ENCODE measurements at regions not wholly inside any gene's neighbourhood (a gene's known extent, or its start where the extent isn't known, plus 50 kb on each side); places are given as distances from the start of the nearest gene placed in this dataset.

DNA sequence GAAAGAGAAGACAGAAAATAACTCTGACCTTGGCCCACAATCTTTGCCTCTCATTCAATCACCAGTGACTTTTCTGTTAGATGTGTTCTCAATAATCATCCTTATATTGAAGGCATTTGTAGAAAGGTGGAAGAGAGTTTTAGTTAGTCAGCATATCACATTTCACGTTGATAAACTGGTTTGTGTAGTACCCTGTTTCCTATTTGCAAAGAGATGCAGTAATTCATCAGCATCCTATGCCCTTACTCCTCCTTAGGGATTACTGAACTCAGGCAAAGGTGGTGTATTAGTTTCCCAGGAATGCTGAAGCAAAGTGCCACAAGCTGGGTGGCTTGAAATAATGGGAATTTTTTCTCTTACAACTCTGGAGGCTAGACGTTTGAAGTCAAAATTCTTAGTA is 145.0 kb downstream of the SPP2 start:
- DNase-seq: no peak
- H3K4me1 Mint-ChIP-seq: no peaks in the 10 kb centered on the region
- H3K27ac Mint-ChIP-seq: no peak overlapping the region
- H3K27me3 Mint-ChIP-seq: peaks cover 3% of the 10 kb centered on the region
- peaks cover 2% of the 10 kb centered on the region for H3K9me3 Mint-ChIP-seq
- no peak overlapping the region for H3K4me3 Mint-ChIP-seq
- H3K36me3 Mint-ChIP-seq: no peaks in the 10 kb centered on the region

DNA sequence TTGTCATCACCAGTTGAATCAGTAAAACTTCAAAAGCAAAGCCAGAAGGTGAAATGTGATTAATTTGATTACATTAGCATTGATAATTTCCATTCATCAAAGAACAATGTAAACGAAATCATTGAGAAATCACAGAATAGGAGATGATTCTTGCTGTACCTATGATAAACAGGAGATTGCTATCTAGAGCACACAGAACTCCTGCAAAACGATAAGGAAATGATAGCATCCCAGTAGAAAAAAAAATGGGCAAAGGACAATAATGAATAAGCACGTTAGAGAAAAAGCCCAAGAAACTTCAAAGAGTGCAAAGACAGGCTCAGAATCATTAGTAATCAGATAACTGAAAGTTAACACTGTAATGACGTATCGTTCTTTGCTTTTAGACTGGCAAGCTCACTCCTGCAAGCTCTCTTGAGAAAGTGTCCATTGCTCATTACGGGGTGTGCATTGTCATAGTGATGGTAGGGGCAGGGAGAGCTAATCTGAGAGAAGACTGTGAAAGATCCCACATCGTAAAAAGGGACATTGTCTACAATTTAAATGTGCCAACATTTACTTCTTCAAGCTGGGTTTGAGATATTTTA is 143.6 kb downstream of the SPP2 start:
- no peak overlapping the region for H3K27ac Mint-ChIP-seq
- DNase-seq: no peak
- peaks cover 2% of the 10 kb centered on the region for H3K9me3 Mint-ChIP-seq
- H3K36me3 Mint-ChIP-seq: no peaks in the 10 kb centered on the region
- peaks cover 3% of the 10 kb centered on the region for H3K27me3 Mint-ChIP-seq
- H3K4me1 Mint-ChIP-seq: no peaks in the 10 kb centered on the region
- H3K4me3 Mint-ChIP-seq: no peak overlapping the region

DNA sequence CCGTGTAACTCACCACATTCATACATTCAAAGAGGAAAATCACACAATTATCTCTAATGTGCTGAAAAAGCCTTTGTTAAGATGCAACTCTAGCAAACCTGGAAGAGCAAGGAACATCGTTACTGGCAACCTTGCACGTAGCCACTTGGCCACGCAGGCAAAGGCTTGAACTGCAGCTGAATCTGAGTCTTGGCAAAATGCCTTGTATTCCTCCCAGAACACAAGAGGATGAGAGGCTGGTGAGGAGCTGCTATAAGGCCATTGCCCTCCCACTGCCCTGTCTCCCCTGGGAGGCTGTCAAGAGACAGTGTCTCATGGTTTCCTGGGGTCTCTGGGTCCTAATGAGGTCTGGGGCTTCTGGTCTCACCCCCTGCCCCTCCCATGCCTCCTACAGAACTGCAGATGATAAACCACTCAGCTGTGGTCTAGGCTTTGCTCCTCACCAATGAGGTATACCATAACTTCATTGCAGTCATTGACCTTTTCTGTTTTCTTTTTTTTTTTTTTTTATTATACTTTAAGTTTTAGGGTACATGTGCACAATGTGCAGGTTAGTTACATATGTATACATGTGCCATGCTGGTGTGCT is 141.4 kb downstream of the SPP2 start:
- Mint-ChIP-seq H3K27ac (no peak overlapping the region), H3K9me3 (peaks cover 4% of the 10 kb centered on the region), H3K36me3 (no peaks in the 10 kb centered on the region), H3K4me1 (peaks cover 2% of the 10 kb centered on the region), H3K27me3 (peaks cover 3% of the 10 kb centered on the region), H3K4me3 (no peak overlapping the region)
- DNase-seq: no peak

DNA sequence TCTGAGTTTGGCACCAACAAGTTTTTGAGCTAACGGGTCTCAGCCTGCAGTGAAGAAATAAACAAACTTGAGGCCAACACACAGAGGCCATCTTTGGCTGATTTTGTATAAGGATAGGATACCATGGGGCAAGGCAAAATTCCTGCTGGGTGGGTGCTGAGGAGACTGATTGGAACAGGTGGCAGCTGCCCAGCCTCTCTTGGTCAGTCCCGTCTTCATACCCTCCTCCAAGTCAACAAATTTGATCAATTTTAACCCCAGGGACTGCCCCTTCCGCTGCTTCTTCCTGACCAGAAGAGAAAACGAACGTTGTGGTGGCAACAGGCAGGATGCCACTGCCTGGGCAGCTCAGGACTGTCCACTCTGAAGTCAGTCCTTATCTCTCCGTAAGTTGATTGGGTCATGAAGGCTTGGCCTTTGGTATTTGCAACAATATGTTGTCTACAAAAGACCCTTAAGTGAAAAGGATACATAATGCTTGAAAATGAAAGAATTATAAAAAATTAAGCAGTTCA is 139.3 kb downstream of the SPP2 start:
- peaks cover 2% of the 10 kb centered on the region for H3K27me3 Mint-ChIP-seq
- no peak for DNase-seq
- H3K36me3 Mint-ChIP-seq: no peaks in the 10 kb centered on the region
- peaks cover 6% of the 10 kb centered on the region for H3K9me3 Mint-ChIP-seq
- H3K27ac Mint-ChIP-seq: no peak overlapping the region
- no peak overlapping the region for H3K4me3 Mint-ChIP-seq
- peaks cover 3% of the 10 kb centered on the region for H3K4me1 Mint-ChIP-seq

DNA sequence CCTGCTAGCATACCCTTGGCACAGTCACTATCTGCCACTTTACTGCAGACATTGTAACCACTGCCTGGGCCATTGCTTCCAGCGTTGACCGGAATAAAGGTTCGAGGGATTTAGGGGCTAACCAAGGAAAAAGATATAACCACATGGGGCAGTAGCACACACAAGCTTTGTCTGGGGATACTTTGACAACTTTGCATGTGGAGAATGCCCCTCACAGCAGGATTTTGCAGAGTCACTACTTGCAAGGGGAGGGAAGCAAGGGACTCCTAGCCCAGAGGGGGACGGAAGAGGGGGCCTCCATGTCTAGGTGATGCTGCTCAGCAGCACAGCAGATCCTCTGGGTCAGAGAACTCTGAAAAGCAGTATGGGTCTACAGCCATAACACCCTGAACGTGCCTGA is 138.7 kb downstream of the SPP2 start:
- Mint-ChIP-seq H3K36me3 (no peaks in the 10 kb centered on the region), H3K4me3 (no peak overlapping the region), H3K27me3 (no peaks in the 10 kb centered on the region), H3K27ac (no peak overlapping the region), H3K4me1 (peaks cover 3% of the 10 kb centered on the region), H3K9me3 (peaks cover 6% of the 10 kb centered on the region)
- DNase-seq: no peak

DNA sequence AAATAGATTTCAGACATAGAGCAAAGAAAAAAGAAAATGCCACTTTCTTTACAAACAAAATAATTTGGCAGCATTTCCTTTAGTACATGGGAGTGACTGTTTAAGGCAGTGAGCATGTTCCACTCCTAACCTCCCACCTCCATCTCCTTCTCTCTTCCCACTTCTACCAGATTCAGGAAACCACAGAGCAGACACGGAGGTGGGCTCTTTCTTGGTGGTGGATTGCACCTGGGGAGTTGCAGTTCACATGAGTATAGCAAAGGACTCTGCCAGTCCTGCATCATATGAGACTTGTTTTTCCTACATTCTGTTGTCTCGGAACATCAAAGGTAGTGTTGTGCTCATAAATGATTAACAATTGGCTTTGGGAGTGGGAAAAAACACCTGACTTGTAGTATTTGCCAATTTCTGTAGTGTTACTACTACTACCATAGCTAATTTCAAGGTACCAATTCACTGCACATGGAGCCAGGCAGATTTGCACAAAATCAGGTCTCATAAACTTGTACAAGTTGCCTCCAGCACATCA is 137.2 kb downstream of the SPP2 start:
- no peak overlapping the region for H3K27ac Mint-ChIP-seq
- DNase-seq: no peak
- H3K4me3 Mint-ChIP-seq: no peak overlapping the region
- peaks cover 4% of the 10 kb centered on the region for H3K9me3 Mint-ChIP-seq
- H3K36me3 Mint-ChIP-seq: no peaks in the 10 kb centered on the region
- H3K27me3 Mint-ChIP-seq: peaks cover 4% of the 10 kb centered on the region
- H3K4me1 Mint-ChIP-seq: peaks cover 3% of the 10 kb centered on the region

DNA sequence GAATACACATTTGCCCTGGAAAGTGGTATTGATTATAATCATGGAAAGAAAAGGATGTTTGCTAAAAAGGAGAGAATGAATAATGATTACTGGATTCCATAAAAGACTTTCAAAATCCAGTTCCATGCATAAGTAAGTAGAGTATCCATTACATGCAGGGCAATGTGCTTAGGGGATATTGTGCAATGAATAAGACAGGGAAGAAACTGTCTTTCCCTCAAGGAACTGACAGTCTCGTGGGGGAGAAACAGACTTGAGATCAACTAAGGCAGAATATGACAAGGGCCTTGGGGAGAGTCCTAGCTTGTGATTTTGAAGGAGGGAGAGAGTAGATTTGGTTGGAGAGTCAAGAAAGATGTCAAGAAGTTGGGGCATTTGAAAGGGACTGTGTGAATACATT is 130.6 kb downstream of the SPP2 start:
- Mint-ChIP-seq H3K27me3 (peaks cover 4% of the 10 kb centered on the region), H3K4me1 (no peaks in the 10 kb centered on the region), H3K36me3 (no peaks in the 10 kb centered on the region), H3K9me3 (no peaks in the 10 kb centered on the region), H3K27ac (no peak overlapping the region), H3K4me3 (no peak overlapping the region)
- DNase-seq: no peak

DNA sequence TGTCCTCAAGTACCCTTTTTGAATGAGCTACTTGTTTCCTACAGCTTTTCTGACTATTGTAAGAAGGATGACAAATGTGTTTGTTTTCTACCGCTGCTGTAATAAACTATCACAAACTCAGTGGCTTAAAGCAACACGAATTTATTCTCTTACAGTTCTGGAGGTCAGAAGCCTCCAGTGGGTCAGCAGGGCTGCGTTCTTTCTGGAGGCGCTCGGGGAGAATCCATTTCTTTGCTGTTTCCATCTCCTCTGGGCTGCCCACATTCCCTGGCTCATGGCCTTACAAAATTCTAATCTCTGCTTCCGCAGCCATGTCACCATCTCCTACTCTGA is 128.5 kb downstream of the SPP2 start:
- Mint-ChIP-seq H3K4me3 (no peak overlapping the region), H3K9me3 (no peaks in the 10 kb centered on the region), H3K27me3 (peaks cover 4% of the 10 kb centered on the region), H3K4me1 (no peaks in the 10 kb centered on the region), H3K36me3 (no peaks in the 10 kb centered on the region), H3K27ac (no peak overlapping the region)
- no peak for DNase-seq

DNA sequence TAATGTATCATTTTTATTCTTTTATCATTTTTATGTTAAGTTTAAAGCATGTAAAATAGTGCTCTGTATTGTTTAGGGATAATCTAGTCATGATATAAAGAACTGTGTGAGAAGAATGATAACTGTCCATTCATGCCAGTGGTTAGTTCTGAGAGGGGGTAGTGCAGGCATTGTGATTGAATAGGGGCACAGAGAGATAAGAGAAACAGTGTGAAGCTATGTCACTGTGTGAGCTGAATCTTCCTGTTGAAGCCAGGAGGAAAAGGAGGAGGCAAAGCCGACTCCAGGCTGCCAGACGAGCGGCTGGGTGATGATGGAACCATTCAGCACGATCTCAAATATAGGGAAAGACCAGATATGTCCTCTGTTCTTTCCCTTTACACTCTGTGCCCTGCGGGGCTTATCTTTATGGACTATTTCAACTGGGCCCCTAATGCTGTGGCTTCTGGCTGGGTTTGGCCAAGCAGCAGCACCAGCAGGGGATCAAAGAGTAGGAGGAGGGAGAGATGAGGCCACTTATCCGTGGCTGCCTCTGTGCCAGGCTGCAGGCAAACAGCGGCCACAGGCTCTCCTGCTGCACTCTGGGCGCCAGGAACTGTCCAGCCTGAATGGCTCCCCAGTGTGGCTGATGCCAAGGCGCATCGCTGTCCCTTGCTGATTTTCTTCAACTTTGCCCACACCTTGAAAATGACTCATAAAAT is 128.0 kb downstream of the SPP2 start:
- Mint-ChIP-seq H3K9me3 (no peaks in the 10 kb centered on the region), H3K27ac (no peak overlapping the region), H3K36me3 (no peaks in the 10 kb centered on the region), H3K4me3 (no peak overlapping the region), H3K27me3 (peaks cover 2% of the 10 kb centered on the region), H3K4me1 (no peaks in the 10 kb centered on the region)
- DNase-seq: no peak

DNA sequence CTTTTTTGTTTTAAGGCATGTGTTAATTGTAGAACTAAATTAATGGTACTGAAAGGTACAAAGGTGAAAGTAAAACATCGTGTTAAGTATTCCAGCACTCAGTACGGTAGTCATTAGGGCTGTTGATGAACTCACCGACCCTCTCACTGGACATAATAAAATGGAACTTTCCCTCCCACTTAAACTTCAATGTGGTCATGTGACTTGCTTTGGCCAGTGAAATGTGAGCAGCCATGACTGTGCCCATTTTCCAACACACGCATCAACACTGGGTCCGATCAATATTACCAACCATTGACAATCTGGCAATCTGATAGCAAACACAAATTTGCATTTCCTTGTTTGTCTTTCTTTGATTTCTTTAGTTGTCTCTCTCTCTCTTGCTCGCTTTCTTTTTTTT is 125.1 kb downstream of the SPP2 start:
- no peak for DNase-seq
- no peaks in the 10 kb centered on the region for H3K27me3 Mint-ChIP-seq
- H3K36me3 Mint-ChIP-seq: no peaks in the 10 kb centered on the region
- H3K4me3 Mint-ChIP-seq: no peak overlapping the region
- H3K4me1 Mint-ChIP-seq: no peaks in the 10 kb centered on the region
- no peaks in the 10 kb centered on the region for H3K9me3 Mint-ChIP-seq
- no peak overlapping the region for H3K27ac Mint-ChIP-seq

DNA sequence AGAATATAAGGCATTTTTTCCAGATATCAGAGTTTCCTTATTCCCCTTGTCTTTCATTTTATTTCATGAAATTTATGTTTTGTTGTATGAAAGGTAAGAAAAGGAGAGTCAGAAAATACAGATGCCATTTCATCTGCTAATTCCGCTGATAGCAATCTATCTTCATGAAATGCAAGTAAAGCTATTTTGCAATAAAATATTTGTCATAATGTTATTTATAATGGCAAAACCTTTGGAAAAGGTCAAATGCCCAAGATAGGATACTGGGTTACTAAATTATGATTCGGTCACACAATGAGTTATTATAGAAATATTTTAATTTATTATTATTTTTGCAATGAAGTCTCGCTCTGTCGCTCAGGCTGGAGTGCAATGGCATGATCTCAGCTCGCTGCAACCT is 124.2 kb downstream of the SPP2 start:
- no peaks in the 10 kb centered on the region for H3K27me3 Mint-ChIP-seq
- DNase-seq: no peak
- H3K4me3 Mint-ChIP-seq: no peak overlapping the region
- H3K4me1 Mint-ChIP-seq: no peaks in the 10 kb centered on the region
- H3K36me3 Mint-ChIP-seq: no peaks in the 10 kb centered on the region
- no peaks in the 10 kb centered on the region for H3K9me3 Mint-ChIP-seq
- H3K27ac Mint-ChIP-seq: no peak overlapping the region

DNA sequence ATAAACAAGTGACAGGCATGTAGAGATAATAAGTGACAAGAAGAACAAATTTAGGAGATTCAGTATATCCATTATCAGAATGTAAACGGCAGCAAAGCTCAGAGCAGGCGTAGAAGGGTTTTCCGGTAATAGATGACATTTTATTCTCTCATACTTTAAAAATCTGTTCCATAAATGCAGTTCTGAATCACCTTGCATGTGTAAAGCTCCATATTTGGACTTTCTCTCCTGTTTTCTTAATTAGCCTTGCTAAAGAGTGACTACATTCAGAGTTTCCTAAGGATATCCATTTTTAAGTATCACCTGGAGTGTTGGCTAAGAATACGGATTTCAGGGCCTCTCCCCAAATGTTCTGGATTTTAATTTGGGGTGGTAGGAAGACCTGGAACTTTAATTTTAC is 122.0 kb downstream of the SPP2 start:
- no peaks in the 10 kb centered on the region for H3K27me3 Mint-ChIP-seq
- H3K4me3 Mint-ChIP-seq: no peak overlapping the region
- no peaks in the 10 kb centered on the region for H3K36me3 Mint-ChIP-seq
- H3K4me1 Mint-ChIP-seq: no peaks in the 10 kb centered on the region
- no peak for DNase-seq
- H3K9me3 Mint-ChIP-seq: no peaks in the 10 kb centered on the region
- H3K27ac Mint-ChIP-seq: no peak overlapping the region

DNA sequence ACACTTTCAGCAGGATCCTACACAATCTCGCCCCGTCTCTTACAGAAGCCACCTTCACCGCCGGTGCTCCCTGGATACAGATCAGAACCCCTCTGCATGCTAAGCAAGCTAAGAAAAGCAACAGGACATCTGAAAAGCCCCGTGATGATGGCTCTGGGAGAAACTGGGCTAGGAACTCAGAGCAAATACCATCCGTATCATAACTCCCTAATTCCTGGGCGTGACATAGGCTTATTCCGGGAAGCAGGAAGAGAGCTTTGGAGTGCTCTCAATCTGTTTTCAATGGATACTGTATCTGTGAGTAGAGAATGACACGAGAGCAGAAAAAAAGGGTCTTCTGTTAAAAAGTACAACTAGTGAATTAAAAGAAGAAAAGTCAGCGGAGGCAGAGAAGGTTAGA is 121.6 kb downstream of the SPP2 start:
- H3K27ac Mint-ChIP-seq: no peak overlapping the region
- H3K36me3 Mint-ChIP-seq: no peaks in the 10 kb centered on the region
- H3K4me1 Mint-ChIP-seq: no peaks in the 10 kb centered on the region
- no peaks in the 10 kb centered on the region for H3K9me3 Mint-ChIP-seq
- no peak for DNase-seq
- no peaks in the 10 kb centered on the region for H3K27me3 Mint-ChIP-seq
- H3K4me3 Mint-ChIP-seq: no peak overlapping the region

DNA sequence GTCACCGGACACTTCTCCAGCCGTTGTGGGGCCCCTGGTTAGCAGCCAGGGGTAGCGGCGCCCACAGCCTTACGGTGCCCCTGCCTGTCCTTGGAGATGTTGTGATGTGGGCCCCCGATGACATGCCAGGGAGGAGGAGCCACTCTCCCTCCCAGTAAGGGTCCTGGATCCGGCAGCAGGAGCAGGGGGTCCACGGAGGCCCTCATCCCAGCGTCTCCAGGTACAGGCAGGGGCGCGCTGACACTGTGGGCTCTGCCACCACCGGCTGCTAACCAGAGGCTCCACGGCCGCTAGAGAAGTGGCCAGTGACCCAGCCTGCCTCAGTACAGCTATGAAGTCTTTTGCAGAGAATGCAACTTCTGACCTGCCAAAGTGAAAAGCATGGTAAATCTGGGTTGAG is 121.2 kb downstream of the SPP2 start:
- no peak for DNase-seq
- H3K27me3 Mint-ChIP-seq: no peaks in the 10 kb centered on the region
- H3K9me3 Mint-ChIP-seq: no peaks in the 10 kb centered on the region
- H3K36me3 Mint-ChIP-seq: no peaks in the 10 kb centered on the region
- H3K4me1 Mint-ChIP-seq: no peaks in the 10 kb centered on the region
- H3K27ac Mint-ChIP-seq: no peak overlapping the region
- no peak overlapping the region for H3K4me3 Mint-ChIP-seq

DNA sequence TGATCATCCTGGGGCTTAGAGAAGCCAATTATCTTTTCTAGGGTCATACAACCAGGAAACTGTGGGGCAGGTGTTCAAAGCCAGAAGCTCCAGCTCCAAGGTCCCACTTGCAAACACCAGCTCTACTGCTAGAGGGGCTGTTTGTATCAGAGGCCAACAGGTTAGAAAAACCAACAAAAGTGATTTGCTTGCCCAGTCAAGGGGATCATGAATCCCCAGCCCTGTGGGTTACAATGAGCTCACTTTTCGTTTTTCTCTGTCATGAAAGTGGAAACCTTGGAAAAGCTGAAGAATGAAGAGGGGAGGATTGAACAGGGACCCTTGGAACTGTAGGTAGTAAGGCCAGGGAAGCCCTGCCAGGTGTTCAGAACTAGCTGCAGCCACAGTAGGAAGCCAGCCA is 119.2 kb downstream of the SPP2 start:
- Mint-ChIP-seq H3K27me3 (no peaks in the 10 kb centered on the region), H3K4me3 (no peak overlapping the region), H3K9me3 (no peaks in the 10 kb centered on the region), H3K36me3 (no peaks in the 10 kb centered on the region), H3K27ac (no peak overlapping the region), H3K4me1 (peaks cover 6% of the 10 kb centered on the region)
- no peak for DNase-seq

Data from activated naive CD8-positive, alpha-beta T cell treated with anti-CD3 and anti-CD28 coated beads for 36 hours (primary cell).